Inflammatory macrophage treated with lipopolysaccharide for 4 hours (primary cell): ENCODE measurements at regions not wholly inside any gene's neighbourhood (a gene's known extent, or its start where the extent isn't known, plus 50 kb on each side); places are given as distances from the start of the nearest gene placed in this dataset.
"Not testable (repeated sequence)": the region's sequence is repeated elsewhere in the genome, so short reads cannot be mapped to it uniquely, and the experiment has no call there.

ENCODE experiments used
- DNase-seq: peaks from one replicate; pipeline ENCODE4 v3.0.0-alpha.2; 2020

GRCh38 chr14:59126714-59127436 lies 61.6 kb upstream of the DAAM1 start:
- DNase-seq, result peak; percentile 58

GRCh38 chr14:59127437-59127732 lies 61.1 kb upstream of the DAAM1 start:
- DNase-seq, result no peak

- no peak for DNase-seq
Measured at GRCh38 chr14:59130462-59130861, 58.0 kb upstream of the DAAM1 start.

GRCh38 chr14:59131938-59132795 lies 56.3 kb upstream of the DAAM1 start:
- no peak for DNase-seq

GRCh38 chr14:59132796-59133494 lies 55.5 kb upstream of the DAAM1 start:
- DNase-seq, result no peak

GRCh38 chr14:59133709-59134108 lies 54.8 kb upstream of the DAAM1 start:
- DNase-seq, result no peak

- no peak for DNase-seq
Measured at GRCh38 chr14:59134307-59134706, 54.2 kb upstream of the DAAM1 start.

GRCh38 chr14:59137256-59137655 lies 51.2 kb upstream of the DAAM1 start:
- DNase-seq, result no peak

- DNase-seq, result not testable (repeated sequence)
Measured at GRCh38 chr14:59138576-59138975, 49.9 kb upstream of the DAAM1 start.
